ENCODE measurements at regions not wholly inside any gene's neighbourhood (a gene's known extent, or its start where the extent isn't known, plus 50 kb on each side); places are given as distances from the start of the nearest gene placed in this dataset.

GRCh38 chr11:110856996-110857812 lies 145.0 kb upstream of the ARHGAP20 start:
- H2BK120ac ChIP-seq (ENCODE audit: low read depth, low read length), result no peak overlapping the region
- no peaks in the 10 kb centered on the region for H3K4me1 ChIP-seq (ENCODE audit: control insufficient read depth in 2 of 2, insufficient read depth in 1 of 2, low read depth in 1 of 2, low read length in 2 of 2)
- H3K4me3 ChIP-seq (ENCODE audit: low read length in 2 of 2), result no peak overlapping the region
- no peaks in the 10 kb centered on the region for H3K79me1 ChIP-seq (ENCODE audit: low read depth, low read length)
- no peak overlapping the region for H4K8ac ChIP-seq (ENCODE audit: low read depth, low read length)
- no peak overlapping the region for H3K4ac ChIP-seq (ENCODE audit: low read length)
- no peak overlapping the region for H2BK5ac ChIP-seq (ENCODE audit: low read length)
- no CpG with 5 or more reads among the region's 3 CpGs for WGBS, 2 donors (ENCODE audit: extremely low coverage in 2 of 2, insufficient read length in 2 of 2, insufficient replicate concordance in 1 of 2)
- no peak overlapping the region for H3K4me2 ChIP-seq (ENCODE audit: insufficient read depth, low read length, poor library complexity, severe bottlenecking)
- no peak overlapping the region for H2BK15ac ChIP-seq (ENCODE audit: low read length)
- no peak overlapping the region for H3K27ac ChIP-seq (replicated peaks; ENCODE audit: low read length)
- H3K23ac ChIP-seq (ENCODE audit: low read depth, low read length, poor library complexity), result no peak overlapping the region
- no peak overlapping the region for H3K9ac ChIP-seq (ENCODE audit: low read depth, low read length, poor library complexity)
- no peak overlapping the region for H2AFZ ChIP-seq (ENCODE audit: low read length)
- no peaks in the 10 kb centered on the region for H3K36me3 ChIP-seq (replicated peaks in 1 of 2; ENCODE audit: control insufficient read depth in 2 of 2, insufficient read depth in 2 of 2, low read length in 2 of 2)
- no peak overlapping the region for H4K91ac ChIP-seq (ENCODE audit: low read depth, low read length, poor library complexity)
- H3K27me3 ChIP-seq (ENCODE audit: control insufficient read depth in 3 of 3, insufficient read depth in 3 of 3, low read depth in 1 of 3, low read length in 3 of 3), result no peaks in the 10 kb centered on the region
- H3K18ac ChIP-seq (ENCODE audit: low read length), result no peak overlapping the region
- no peak overlapping the region for H2BK12ac ChIP-seq (ENCODE audit: low read length)
- no peaks in the 10 kb centered on the region for H3K9me3 ChIP-seq (replicated peaks in 1 of 2; ENCODE audit: control insufficient read depth in 2 of 2, insufficient read depth in 1 of 2, low read depth in 1 of 2, low read length in 2 of 2)
- no peak overlapping the region for H2AK5ac ChIP-seq (ENCODE audit: low read depth, low read length)
- no peak for DNase-seq (ENCODE audit: low spot score)
- H3K14ac ChIP-seq (ENCODE audit: low read length), result no peak overlapping the region

GRCh38 chr11:110856340-110856739 lies 144.1 kb upstream of the ARHGAP20 start:
- Histone ChIP-seq H4K91ac (ENCODE audit: low read depth, low read length, poor library complexity) (no peak overlapping the region), H3K18ac (ENCODE audit: low read length) (no peak overlapping the region), H3K36me3 (replicated peaks in 1 of 2; ENCODE audit: control insufficient read depth in 2 of 2, insufficient read depth in 2 of 2, low read length in 2 of 2) (no peaks in the 10 kb centered on the region), H3K14ac (ENCODE audit: low read length) (no peak overlapping the region), H2AK5ac (ENCODE audit: low read depth, low read length) (no peak overlapping the region), H2BK5ac (ENCODE audit: low read length) (no peak overlapping the region), H3K4me2 (ENCODE audit: insufficient read depth, low read length, poor library complexity, severe bottlenecking) (no peak overlapping the region), H3K4me3 (ENCODE audit: low read length in 2 of 2) (no peak overlapping the region), H2BK120ac (ENCODE audit: low read depth, low read length) (no peak overlapping the region), H3K4ac (ENCODE audit: low read length) (no peak overlapping the region), H3K4me1 (ENCODE audit: control insufficient read depth in 2 of 2, insufficient read depth in 1 of 2, low read depth in 1 of 2, low read length in 2 of 2) (no peaks in the 10 kb centered on the region), H3K27me3 (ENCODE audit: control insufficient read depth in 3 of 3, insufficient read depth in 3 of 3, low read depth in 1 of 3, low read length in 3 of 3) (no peaks in the 10 kb centered on the region), H4K8ac (ENCODE audit: low read depth, low read length) (no peak overlapping the region), H3K9ac (ENCODE audit: low read depth, low read length, poor library complexity) (no peak overlapping the region), H3K9me3 (replicated peaks in 1 of 2; ENCODE audit: control insufficient read depth in 2 of 2, insufficient read depth in 1 of 2, low read depth in 1 of 2, low read length in 2 of 2) (no peaks in the 10 kb centered on the region), H3K79me1 (ENCODE audit: low read depth, low read length) (no peaks in the 10 kb centered on the region), H2AFZ (ENCODE audit: low read length) (no peak overlapping the region), H2BK12ac (ENCODE audit: low read length) (no peak overlapping the region), H3K23ac (ENCODE audit: low read depth, low read length, poor library complexity) (no peak overlapping the region), H3K27ac (replicated peaks; ENCODE audit: low read length) (no peak overlapping the region), H2BK15ac (ENCODE audit: low read length) (no peak overlapping the region)
- no CpG with 5 or more reads among the region's 3 CpGs for WGBS, 2 donors (ENCODE audit: extremely low coverage in 2 of 2, insufficient read length in 2 of 2, insufficient replicate concordance in 1 of 2)
- no peak for DNase-seq (ENCODE audit: low spot score)

- H2AK5ac ChIP-seq (ENCODE audit: low read depth, low read length), result no peak overlapping the region
- H3K4me2 ChIP-seq (ENCODE audit: insufficient read depth, low read length, poor library complexity, severe bottlenecking), result no peak overlapping the region
- H3K4me3 ChIP-seq (ENCODE audit: low read length in 2 of 2), result no peak overlapping the region
- H2BK15ac ChIP-seq (ENCODE audit: low read length), result no peak overlapping the region
- H4K91ac ChIP-seq (ENCODE audit: low read depth, low read length, poor library complexity), result no peak overlapping the region
- no peak overlapping the region for H3K4ac ChIP-seq (ENCODE audit: low read length)
- no peaks in the 10 kb centered on the region for H3K27me3 ChIP-seq (ENCODE audit: control insufficient read depth in 3 of 3, insufficient read depth in 3 of 3, low read depth in 1 of 3, low read length in 3 of 3)
- no peak overlapping the region for H3K27ac ChIP-seq (replicated peaks; ENCODE audit: low read length)
- no peaks in the 10 kb centered on the region for H3K9me3 ChIP-seq (replicated peaks in 1 of 2; ENCODE audit: control insufficient read depth in 2 of 2, insufficient read depth in 1 of 2, low read depth in 1 of 2, low read length in 2 of 2)
- H4K8ac ChIP-seq (ENCODE audit: low read depth, low read length), result no peak overlapping the region
- WGBS, 2 donors (ENCODE audit: extremely low coverage in 2 of 2, insufficient read length in 2 of 2, insufficient replicate concordance in 1 of 2), result no CpG with 5 or more reads among the region's 1 CpG
- no peak overlapping the region for H3K14ac ChIP-seq (ENCODE audit: low read length)
- no peak overlapping the region for H2BK120ac ChIP-seq (ENCODE audit: low read depth, low read length)
- no peak overlapping the region for H3K18ac ChIP-seq (ENCODE audit: low read length)
- no peak overlapping the region for H3K9ac ChIP-seq (ENCODE audit: low read depth, low read length, poor library complexity)
- no peak overlapping the region for H3K23ac ChIP-seq (ENCODE audit: low read depth, low read length, poor library complexity)
- no peaks in the 10 kb centered on the region for H3K36me3 ChIP-seq (replicated peaks in 1 of 2; ENCODE audit: control insufficient read depth in 2 of 2, insufficient read depth in 2 of 2, low read length in 2 of 2)
- H2BK5ac ChIP-seq (ENCODE audit: low read length), result no peak overlapping the region
- no peaks in the 10 kb centered on the region for H3K79me1 ChIP-seq (ENCODE audit: low read depth, low read length)
- H2BK12ac ChIP-seq (ENCODE audit: low read length), result no peak overlapping the region
- DNase-seq (ENCODE audit: low spot score), result no peak
- H3K4me1 ChIP-seq (ENCODE audit: control insufficient read depth in 2 of 2, insufficient read depth in 1 of 2, low read depth in 1 of 2, low read length in 2 of 2), result no peaks in the 10 kb centered on the region
- no peak overlapping the region for H2AFZ ChIP-seq (ENCODE audit: low read length)
Measured at GRCh38 chr11:110855191-110855590, 143.0 kb upstream of the ARHGAP20 start.

- H2BK5ac ChIP-seq (ENCODE audit: low read length), result no peak overlapping the region
- H3K23ac ChIP-seq (ENCODE audit: low read depth, low read length, poor library complexity), result no peak overlapping the region
- H3K36me3 ChIP-seq (replicated peaks in 1 of 2; ENCODE audit: control insufficient read depth in 2 of 2, insufficient read depth in 2 of 2, low read length in 2 of 2), result no peaks in the 10 kb centered on the region
- no peak overlapping the region for H2BK12ac ChIP-seq (ENCODE audit: low read length)
- no peaks in the 10 kb centered on the region for H3K9me3 ChIP-seq (replicated peaks in 1 of 2; ENCODE audit: control insufficient read depth in 2 of 2, insufficient read depth in 1 of 2, low read depth in 1 of 2, low read length in 2 of 2)
- no peaks in the 10 kb centered on the region for H3K4me1 ChIP-seq (ENCODE audit: control insufficient read depth in 2 of 2, insufficient read depth in 1 of 2, low read depth in 1 of 2, low read length in 2 of 2)
- no CpG with 5 or more reads among the region's 3 CpGs for WGBS, 2 donors (ENCODE audit: extremely low coverage in 2 of 2, insufficient read length in 2 of 2, insufficient replicate concordance in 1 of 2)
- no peak overlapping the region for H3K4ac ChIP-seq (ENCODE audit: low read length)
- no peak overlapping the region for H2BK120ac ChIP-seq (ENCODE audit: low read depth, low read length)
- H3K14ac ChIP-seq (ENCODE audit: low read length), result no peak overlapping the region
- H2AK5ac ChIP-seq (ENCODE audit: low read depth, low read length), result no peak overlapping the region
- H3K4me2 ChIP-seq (ENCODE audit: insufficient read depth, low read length, poor library complexity, severe bottlenecking), result no peak overlapping the region
- no peak overlapping the region for H4K91ac ChIP-seq (ENCODE audit: low read depth, low read length, poor library complexity)
- no peak overlapping the region for H2BK15ac ChIP-seq (ENCODE audit: low read length)
- H2AFZ ChIP-seq (ENCODE audit: low read length), result no peak overlapping the region
- no peak overlapping the region for H3K9ac ChIP-seq (ENCODE audit: low read depth, low read length, poor library complexity)
- no peak overlapping the region for H3K18ac ChIP-seq (ENCODE audit: low read length)
- no peak for DNase-seq (ENCODE audit: low spot score)
- H4K8ac ChIP-seq (ENCODE audit: low read depth, low read length), result no peak overlapping the region
- H3K27ac ChIP-seq (replicated peaks; ENCODE audit: low read length), result no peak overlapping the region
- H3K27me3 ChIP-seq (ENCODE audit: control insufficient read depth in 3 of 3, insufficient read depth in 3 of 3, low read depth in 1 of 3, low read length in 3 of 3), result no peaks in the 10 kb centered on the region
- no peaks in the 10 kb centered on the region for H3K79me1 ChIP-seq (ENCODE audit: low read depth, low read length)
- no peak overlapping the region for H3K4me3 ChIP-seq (ENCODE audit: low read length in 2 of 2)
Measured at GRCh38 chr11:110852921-110853490, 140.8 kb upstream of the ARHGAP20 start.

All from neuronal stem cell (in vitro differentiated cells).